AG04450 (cell line): ENCODE measurements at regions not wholly inside any gene's neighbourhood (a gene's known extent, or its start where the extent isn't known, plus 50 kb on each side); places are given as distances from the start of the nearest gene placed in this dataset.

Source experiments
- CTCF ChIA-PET: fragments of 300-600, 350-600 bp; formaldehyde crosslinking; extraction: SDS; loops from one replicate; lab custom pipeline; 2022; ENCODE audit warnings: antibody characterized with exemption, inconsistent platforms; lab: Charles Lee
- POLR2A ChIA-PET: fragments of 350-600 bp; formaldehyde crosslinking; extraction: SDS; loops from one replicate; lab custom pipeline; 2021; ENCODE audit warnings: antibody characterized with exemption, inconsistent platforms; lab: Yijun Ruan, JAX
- DNase-seq: peaks from one replicate; pipeline ENCODE4 v3.0.0-alpha.2; 2011; ENCODE audit warnings: low read depth, low spot score
- H3K27ac ChIP-seq: one replicate; pipeline ENCODE4 v1.5.1; 2012; ENCODE audit warnings: low read depth, low read length, control low read depth
- H3K27me3 ChIP-seq: one replicate; pipeline ENCODE4 v1.6.0; 2012; ENCODE audit warnings: low read length; ENCODE audit not compliant: control insufficient read depth, insufficient read depth
- H3K4me3 ChIP-seq: 2 replicates; pipeline ENCODE4 v1.5.1; 2011; ENCODE audit warnings: mild to moderate bottlenecking, low read depth, low read length, control low read depth
- H3K9me3 ChIP-seq: 2 replicates; pipeline ENCODE4 v1.5.1; 2012; ENCODE audit warnings: low read length; ENCODE audit not compliant: control insufficient read depth, insufficient read depth
- CTCF ChIP-seq: IDR thresholded peaks from 2 replicates; pipeline ENCODE4 v1.5.1; 2011; ENCODE audit warnings: low read depth, low read length, control low read depth, inconsistent platforms

GRCh38 chr2:151102226-151102625 is 159.4 kb downstream of the RBM43 start:
- H3K27me3 ChIP-seq = no peaks in the 10 kb centered on the region
- CTCF ChIA-PET = no interaction called here
- no peak overlapping the region for H3K27ac ChIP-seq
- DNase-seq = no peak
- no peaks in the 10 kb centered on the region for H3K9me3 ChIP-seq
- POLR2A ChIA-PET = no interaction called here
- no peak overlapping the region for H3K4me3 ChIP-seq
- TF ChIP-seq CTCF = no peak

GRCh38 chr2:151098841-151099240 is 162.8 kb downstream of the RBM43 start:
- ChIA-PET POLR2A (no interaction called here), CTCF (no interaction called here)
- TF ChIP-seq CTCF = no peak
- Histone ChIP-seq H3K9me3 (no peaks in the 10 kb centered on the region), H3K27ac (no peak overlapping the region), H3K27me3 (no peaks in the 10 kb centered on the region), H3K4me3 (no peak overlapping the region)
- no peak for DNase-seq

- CTCF ChIA-PET = interaction anchor here (1.0 kb wide), 1 partner anchor 46 kb away, joined by 4 read pairs; no protein-coding TSS in a partner anchor
- Histone ChIP-seq H3K27ac (no peak overlapping the region), H3K27me3 (no peaks in the 10 kb centered on the region), H3K9me3 (no peaks in the 10 kb centered on the region), H3K4me3 (no peak overlapping the region)
- no peak for DNase-seq
- no peak for TF ChIP-seq CTCF
- POLR2A ChIA-PET = no interaction called here
Observed at GRCh38 chr2:151097895-151098294, 163.8 kb downstream of the RBM43 start.

- no peak for TF ChIP-seq CTCF
Observed at GRCh38 chr2:151097128-151097527, 164.5 kb downstream of the RBM43 start.

GRCh38 chr2:151096235-151096634 is 165.4 kb downstream of the RBM43 start:
- ChIA-PET POLR2A (no interaction called here), CTCF (no interaction called here)
- DNase-seq = no peak
- no peaks in the 10 kb centered on the region for H3K27me3 ChIP-seq
- H3K9me3 ChIP-seq = no peaks in the 10 kb centered on the region
- TF ChIP-seq CTCF = no peak
- H3K4me3 ChIP-seq = no peak overlapping the region
- H3K27ac ChIP-seq = no peak overlapping the region

More at GRCh38 chr2:151097128-151097527, 164.5 kb downstream of the RBM43 start:
- Histone ChIP-seq H3K9me3 (no peaks in the 10 kb centered on the region), H3K4me3 (no peak overlapping the region), H3K27me3 (no peaks in the 10 kb centered on the region), H3K27ac (no peak overlapping the region)
- ChIA-PET POLR2A (interaction anchor here (1.0 kb wide), 1 partner anchor 57 kb away, joined by 3 read pairs; no protein-coding TSS in a partner anchor), CTCF (no interaction called here)
- peak; percentile 30 for DNase-seq
